B cell (primary cell): ENCODE measurements at regions not wholly inside any gene's neighbourhood (a gene's known extent, or its start where the extent isn't known, plus 50 kb on each side); places are given as distances from the start of the nearest gene placed in this dataset.

ENCODE experiments used
- EZH2 ChIP-seq: IDR thresholded peaks from 2 replicates; pipeline ENCODE4 v1.6.1; 2012; ENCODE audit warnings: borderline replicate concordance, low read depth, mild to moderate bottlenecking, moderate library complexity, low read length; ENCODE audit not compliant: insufficient read depth, poor library complexity, severe bottlenecking
- TF ChIP-seq, protein P1 (sequence below): fragments of 200-600 bp; IDR thresholded peaks from one replicate; pipeline ENCODE4 v1.8.0; 2022; ENCODE audit warnings: antibody characterized with exemption, mild to moderate bottlenecking

GRCh38 chr4:110296892-110297291 is 98.5 kb upstream of the ELOVL6 start:
- TF ChIP-seq, protein P1, sequence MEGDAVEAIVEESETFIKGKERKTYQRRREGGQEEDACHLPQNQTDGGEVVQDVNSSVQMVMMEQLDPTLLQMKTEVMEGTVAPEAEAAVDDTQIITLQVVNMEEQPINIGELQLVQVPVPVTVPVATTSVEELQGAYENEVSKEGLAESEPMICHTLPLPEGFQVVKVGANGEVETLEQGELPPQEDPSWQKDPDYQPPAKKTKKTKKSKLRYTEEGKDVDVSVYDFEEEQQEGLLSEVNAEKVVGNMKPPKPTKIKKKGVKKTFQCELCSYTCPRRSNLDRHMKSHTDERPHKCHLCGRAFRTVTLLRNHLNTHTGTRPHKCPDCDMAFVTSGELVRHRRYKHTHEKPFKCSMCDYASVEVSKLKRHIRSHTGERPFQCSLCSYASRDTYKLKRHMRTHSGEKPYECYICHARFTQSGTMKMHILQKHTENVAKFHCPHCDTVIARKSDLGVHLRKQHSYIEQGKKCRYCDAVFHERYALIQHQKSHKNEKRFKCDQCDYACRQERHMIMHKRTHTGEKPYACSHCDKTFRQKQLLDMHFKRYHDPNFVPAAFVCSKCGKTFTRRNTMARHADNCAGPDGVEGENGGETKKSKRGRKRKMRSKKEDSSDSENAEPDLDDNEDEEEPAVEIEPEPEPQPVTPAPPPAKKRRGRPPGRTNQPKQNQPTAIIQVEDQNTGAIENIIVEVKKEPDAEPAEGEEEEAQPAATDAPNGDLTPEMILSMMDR = no peak
- no peak for TF ChIP-seq EZH2
